H1 (cell line): ENCODE measurements at regions not wholly inside any gene's neighbourhood (a gene's known extent, or its start where the extent isn't known, plus 50 kb on each side); places are given as distances from the start of the nearest gene placed in this dataset.
"Not testable (repeated sequence)": the region's sequence is repeated elsewhere in the genome, so short reads cannot be mapped to it uniquely, and the experiment has no call there.

Experiments used
- CTCF ChIA-PET: fragments of 300-600 bp; sonication (Branson Sonifier 250); formaldehyde crosslinking; loops from one replicate; lab custom pipeline; 2021; ENCODE audit not compliant: partially characterized antibody; lab: Charles Lee
- POLR2A ChIA-PET: fragments of 300-600 bp; sonication (Branson Sonifier 250); formaldehyde crosslinking; loops from one replicate; lab custom pipeline; 2021; ENCODE audit warnings: inconsistent platforms; ENCODE audit not compliant: partially characterized antibody; lab: Charles Lee
- DNase-seq, 2 experiments: peaks; one replicate each; pipeline versions ENCODE4 v3.0.0 to v3.0.0-alpha.2; 2010 to 2022; ENCODE audit warnings: low spot score in 2 of 2, low read depth in 1 of 2, mixed read lengths in 1 of 2
- FAIRE-seq: peaks from 2 replicates; lab custom pipeline; 2011; peaks lifted over from hg19 to GRCh38; lab: Jason Lieb, UNC
- H2AFZ ChIP-seq: 2 replicates; pipeline ENCODE4 v1.8.1; 2012; ENCODE audit warnings: low read length, inconsistent platforms
- H2AK5ac ChIP-seq: 2 replicates; pipeline ENCODE4 v1.6.1; 2013; ENCODE audit warnings: low read depth, low read length
- H2BK120ac ChIP-seq: replicated peaks from 2 replicates; pipeline ENCODE3; 2013; ENCODE audit warnings: low read depth, low read length, inconsistent platforms
- H2BK12ac ChIP-seq: 2 replicates; pipeline ENCODE4 v1.6.1; 2013; ENCODE audit warnings: low read depth, low read length
- H2BK15ac ChIP-seq: 2 replicates; pipeline ENCODE4 v1.6.1; 2013; ENCODE audit warnings: low read length
- H2BK20ac ChIP-seq: 2 replicates; pipeline ENCODE4 v1.6.1; 2013; ENCODE audit warnings: low read length
- H2BK5ac ChIP-seq: 2 replicates; pipeline ENCODE4 v1.6.1; 2013; ENCODE audit warnings: low read depth, low read length
- H3K14ac ChIP-seq: 2 replicates; pipeline ENCODE4 v1.6.1; 2013; ENCODE audit warnings: inconsistent platforms; ENCODE audit not compliant: insufficient read length
- H3K18ac ChIP-seq: 2 replicates; pipeline ENCODE4 v1.6.1; 2013; ENCODE audit warnings: low read length; ENCODE audit errors: extremely low read depth
- H3K23ac ChIP-seq: 2 replicates; pipeline ENCODE4 v1.6.1; 2013; ENCODE audit warnings: inconsistent platforms; ENCODE audit not compliant: insufficient read length
- H3K23me2 ChIP-seq: 2 replicates; pipeline ENCODE4 v1.6.1; 2013; ENCODE audit warnings: low read depth, low read length
- H3K27ac ChIP-seq: 2 replicates; pipeline ENCODE4 v1.6.1; 2011; ENCODE audit warnings: low read depth, low read length, inconsistent platforms
- H3K27me3 ChIP-seq, 4 experiments: replicated peaks in 1 of 4; 1 replicate in 1 of 4; 2 replicates in 3 of 4; pipeline versions ENCODE4 v1.6.1 to v1.8.1; 2011 to 2013; ENCODE audit warnings: low read length in 3 of 4, mild to moderate bottlenecking in 3 of 4, inconsistent platforms in 2 of 4, mixed read lengths in 2 of 4, moderate library complexity in 1 of 4; ENCODE audit not compliant: control insufficient read depth in 3 of 4, insufficient read depth in 3 of 4; ENCODE audit errors: extremely low read depth in 1 of 4
- H3K36me3 ChIP-seq, 4 experiments: 2 replicates each; pipeline versions ENCODE4 v1.6.1 to v1.8.1; 2011 to 2013; ENCODE audit warnings: mild to moderate bottlenecking in 4 of 4, low read length in 3 of 4, moderate library complexity in 2 of 4, control low read depth in 1 of 4, inconsistent platforms in 1 of 4; ENCODE audit not compliant: insufficient read depth in 4 of 4, control insufficient read depth in 2 of 4
- H3K4ac ChIP-seq: replicated peaks from 2 replicates; pipeline ENCODE3; 2013; ENCODE audit warnings: low read length, low read depth, mixed read lengths, inconsistent platforms; ENCODE audit not compliant: insufficient read length
- H3K4me1 ChIP-seq, 4 experiments: replicated peaks in 1 of 4; 1 replicate in 1 of 4; 2 replicates in 3 of 4; pipeline versions ENCODE4 v1.6.1 to v1.8.1; 2011 to 2013; ENCODE audit warnings: low read length in 3 of 4, inconsistent platforms in 2 of 4, mixed read lengths in 1 of 4; ENCODE audit not compliant: insufficient read depth in 4 of 4, control insufficient read depth in 3 of 4
- H3K4me2 ChIP-seq, 2 experiments: 2 replicates each; pipeline versions ENCODE4 v1.6.1 to v1.8.1; 2011 to 2013; ENCODE audit warnings: low read depth in 2 of 2, low read length in 2 of 2, control low read depth in 1 of 2, inconsistent platforms in 1 of 2, mild to moderate bottlenecking in 1 of 2; ENCODE audit not compliant: insufficient read depth in 1 of 2
- H3K4me3 ChIP-seq, 4 experiments: fragments of 200-600, 300-600 bp in 1 of 4; sonication (generic), shearing (Covaris generic), sonication (Bioruptor Twin) in 1 of 4; 2 replicates each; pipeline versions ENCODE4 v1.5.1 to v1.8.1; 2011 to 2016; ENCODE audit warnings: low read length in 4 of 4, low read depth in 3 of 4, control low read depth in 2 of 4, inconsistent platforms in 2 of 4, mild to moderate bottlenecking in 2 of 4, mixed read lengths in 1 of 4, moderate library complexity in 1 of 4; ENCODE audit not compliant: insufficient read depth in 2 of 4; ENCODE audit errors: extremely low read depth in 1 of 4
- H3K56ac ChIP-seq: replicated peaks from 2 replicates; pipeline ENCODE3; 2013; ENCODE audit warnings: low read depth, mild to moderate bottlenecking, mixed read lengths, low read length, inconsistent platforms; ENCODE audit not compliant: insufficient read length
- H3K79me1 ChIP-seq: 2 replicates; pipeline ENCODE4 v1.6.1; 2013; ENCODE audit warnings: low read depth, low read length, control low read depth
- H3K79me2 ChIP-seq, 2 experiments: 2 replicates each; pipeline versions ENCODE4 v1.6.1 to v1.8.1; 2012 to 2013; ENCODE audit warnings: low read length in 2 of 2, mild to moderate bottlenecking in 2 of 2, inconsistent platforms in 1 of 2; ENCODE audit not compliant: insufficient read depth in 2 of 2, control insufficient read depth in 1 of 2
- H3K9ac ChIP-seq, 4 experiments: replicated peaks in 1 of 4; 1 replicate in 1 of 4; 2 replicates in 3 of 4; pipeline versions ENCODE4 v1.6.1 to v1.8.1; 2011 to 2013; ENCODE audit warnings: low read depth in 3 of 4, low read length in 3 of 4, control low read depth in 2 of 4, mild to moderate bottlenecking in 2 of 4, moderate library complexity in 2 of 4, inconsistent platforms in 1 of 4; ENCODE audit errors: extremely low read depth in 1 of 4
- H3K9me3 ChIP-seq, 2 experiments: 2 replicates each; pipeline versions ENCODE4 v1.6.1 to v1.8.1; 2012 to 2013; ENCODE audit warnings: mild to moderate bottlenecking in 2 of 2, moderate library complexity in 2 of 2, control low read depth in 1 of 2, inconsistent platforms in 1 of 2, low read depth in 1 of 2, low read length in 1 of 2, mixed read lengths in 1 of 2; ENCODE audit not compliant: insufficient read depth in 2 of 2
- H4K20me1 ChIP-seq, 2 experiments: replicated peaks in 1 of 2; 2 replicates each; pipeline versions ENCODE3 to v1.8.1; 2011 to 2013; ENCODE audit warnings: inconsistent platforms in 2 of 2, low read length in 2 of 2, mild to moderate bottlenecking in 1 of 2; ENCODE audit not compliant: insufficient read depth in 2 of 2, control insufficient read depth in 1 of 2
- H4K5ac ChIP-seq: 2 replicates; pipeline ENCODE4 v1.6.1; 2013; ENCODE audit warnings: low read length, low read depth, mixed read lengths, inconsistent platforms; ENCODE audit not compliant: insufficient read length
- H4K8ac ChIP-seq: 2 replicates; pipeline ENCODE4 v1.8.0; 2013; ENCODE audit warnings: mild to moderate bottlenecking, moderate library complexity, low read length, inconsistent platforms; ENCODE audit not compliant: insufficient read depth; ENCODE audit errors: extremely low read depth
- H4K91ac ChIP-seq: replicated peaks from 2 replicates; pipeline ENCODE3; 2013; ENCODE audit warnings: low read length, mixed read lengths, inconsistent platforms; ENCODE audit not compliant: insufficient read length
- WGBS, 2 experiments: shearing (Covaris generic) in 1 of 2; methylation state at CpG; one replicate each; pipeline versions ENCODE4 v1.1.6 to v1.1.7; 2013 to 2015; ENCODE audit warnings: low lambda C conversion rate in 2 of 2, mixed read lengths in 2 of 2, inconsistent platforms in 1 of 2, low coverage in 1 of 2, missing lambda C conversion rate in 1 of 2; ENCODE audit not compliant: insufficient replicate concordance in 2 of 2, insufficient coverage in 1 of 2, insufficient read length in 1 of 2; ENCODE audit errors: extremely low coverage in 1 of 2, missing lambda C conversion rate in 1 of 2; 5-methylcytosine and 5-hydroxymethylcytosine counted together

DNA sequence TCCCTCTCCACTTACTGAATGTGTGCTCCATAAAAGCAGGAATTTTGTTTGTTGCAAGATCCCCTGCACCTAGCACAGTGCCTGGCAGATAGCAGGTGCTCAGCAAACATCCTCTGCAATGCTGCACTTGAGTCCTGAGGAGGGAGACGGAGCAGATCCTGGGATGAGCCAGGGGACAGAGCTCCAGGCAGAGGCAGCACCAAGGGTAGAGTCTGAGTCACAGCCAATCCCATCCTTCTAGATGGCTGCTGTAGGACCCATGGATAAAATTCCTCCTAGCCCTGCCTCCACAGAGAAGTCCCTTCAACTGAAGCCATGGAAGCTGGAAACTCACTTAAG, 59.3 kb upstream of the SULF2 start:
- H4K5ac ChIP-seq, DNase-seq, H3K4ac ChIP-seq, H3K9ac ChIP-seq, H3K23ac ChIP-seq, H2AK5ac ChIP-seq, H2BK5ac ChIP-seq, H3K27me3 ChIP-seq, H3K4me3 ChIP-seq, H2AFZ ChIP-seq, H3K56ac ChIP-seq, H4K20me1 ChIP-seq, H3K4me2 ChIP-seq, FAIRE-seq, H2BK120ac ChIP-seq, H3K36me3 ChIP-seq, CTCF ChIA-PET, H3K4me1 ChIP-seq, H3K79me2 ChIP-seq, H3K18ac ChIP-seq, H3K27ac ChIP-seq, H2BK20ac ChIP-seq, H3K14ac ChIP-seq, H3K79me1 ChIP-seq, H2BK12ac ChIP-seq, H3K9me3 ChIP-seq, H3K23me2 ChIP-seq, POLR2A ChIA-PET, H4K8ac ChIP-seq, H4K91ac ChIP-seq, H2BK15ac ChIP-seq: not testable (repeated sequence)
- 87% methylated on average over 1 of the region's 1 CpG; no CpG with 5 or more reads in 1 of the 2 experiments for WGBS, 2 experiments
